Right ventricle myocardium inferior (tissue), 1 donor: ENCODE measurements at regions not wholly inside any gene's neighbourhood (a gene's known extent, or its start where the extent isn't known, plus 50 kb on each side); places are given as distances from the start of the nearest gene placed in this dataset.
"Not testable (repeated sequence)": the region's sequence is repeated elsewhere in the genome, so short reads cannot be mapped to it uniquely, and the experiment has no call there.

ENCODE experiments used
- ATAC-seq: fragments of 200-7000 bp; cut with Tn5 transposase; one replicate; pipeline ENCODE4 v1.9.1; 2020; ENCODE audit warnings: mild to moderate bottlenecking, moderate library complexity
- DNase-seq: peaks from one replicate; pipeline ENCODE4 v3.0.0; 2021; ENCODE audit errors: missing footprints
- intact Hi-C: fragments of 100-400 bp; cut with DNase I; formaldehyde crosslinking; loops from one replicate; pipeline ENCODE4 v1.11.0; 2022
- donor health status: DM: no; HTN: yes; CAD: no; lungs with severe emphysema.

DNA sequence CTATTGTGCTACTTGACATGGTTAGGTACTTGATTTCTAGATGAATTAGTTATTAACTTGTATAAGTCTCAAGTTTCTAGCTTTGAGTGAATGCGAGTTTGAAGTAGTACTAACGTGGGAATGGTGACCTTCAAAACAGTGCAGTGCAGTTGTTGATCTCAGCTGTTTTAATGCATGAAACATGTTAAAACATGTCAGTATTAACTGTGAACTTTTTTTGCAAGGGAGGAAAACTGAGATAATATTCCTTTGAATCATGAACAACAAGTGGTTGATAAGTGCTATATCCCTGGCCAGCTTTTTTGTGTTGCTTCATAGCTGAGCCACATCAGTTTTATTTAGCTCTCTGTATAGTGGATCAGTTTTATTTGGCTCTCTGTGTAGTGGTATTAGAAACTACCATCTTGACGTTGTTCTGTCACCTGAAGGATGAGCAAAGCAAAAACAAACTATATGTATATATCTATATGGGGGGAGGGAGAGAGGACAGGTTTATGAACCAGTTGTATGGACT lies 133.1 kb upstream of the PRSS12 start:
- intact Hi-C loops, ATAC-seq, DNase-seq: not testable (repeated sequence)

DNA sequence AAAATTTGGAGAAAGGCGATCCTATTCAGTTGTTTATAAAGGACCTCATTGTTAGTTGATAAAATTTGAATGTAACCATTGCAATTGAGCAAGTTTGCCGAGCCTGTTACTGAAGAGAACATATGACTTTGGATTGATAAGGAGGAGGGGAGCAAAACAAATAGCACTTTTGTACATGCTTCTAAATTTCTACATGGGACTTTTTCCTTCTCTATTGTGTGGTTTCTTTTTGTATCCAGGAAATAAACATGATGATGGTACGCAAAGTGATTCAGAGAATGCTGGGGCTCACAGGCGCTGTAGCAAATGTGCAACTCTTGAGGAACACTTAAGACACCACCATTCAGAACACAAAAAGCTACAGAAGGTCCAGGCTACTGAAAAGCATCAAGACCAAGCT lies 140.2 kb upstream of the PRSS12 start:
- intact Hi-C loops, ATAC-seq, DNase-seq: not testable (repeated sequence)

DNA sequence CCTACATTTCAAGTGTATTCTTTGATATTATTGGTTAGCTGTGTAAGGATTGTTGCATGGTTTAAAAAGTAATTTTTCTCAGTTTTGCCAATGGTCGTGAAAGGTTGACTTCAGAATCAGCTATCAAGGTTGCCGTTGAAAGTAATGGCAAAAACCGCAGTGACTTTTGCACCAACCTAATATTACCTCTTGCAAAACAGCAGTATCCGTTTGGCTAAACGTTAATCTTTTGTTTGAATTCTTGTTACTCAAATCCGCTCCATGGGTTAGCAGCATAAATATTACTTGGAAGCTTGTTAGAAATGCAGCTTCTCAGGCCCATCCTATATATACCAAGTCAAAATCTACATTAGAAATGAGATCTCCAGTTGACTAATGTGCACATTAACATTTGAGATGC lies 141.6 kb upstream of the PRSS12 start:
- intact Hi-C loops, ATAC-seq: not testable (repeated sequence)

DNA sequence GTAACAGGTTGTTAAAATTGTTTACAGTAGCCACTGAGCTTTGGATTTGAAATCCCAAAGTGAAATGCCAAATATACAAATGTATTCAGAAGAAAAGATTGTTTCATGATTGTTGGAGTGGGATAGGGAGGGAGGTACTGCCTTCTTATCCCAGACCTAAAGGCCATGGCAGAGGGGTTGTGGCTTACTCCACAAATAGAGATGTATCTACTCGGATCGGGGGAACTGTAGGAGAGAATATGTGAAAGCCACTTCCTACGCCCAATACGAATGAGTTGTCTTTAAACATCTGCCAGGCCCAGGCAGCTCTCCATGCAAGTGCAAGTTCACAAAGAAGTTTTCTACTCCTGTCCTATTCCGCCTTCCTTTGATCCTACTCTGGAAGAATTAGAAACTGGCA lies 150.2 kb upstream of the PRSS12 start:
- intact Hi-C loops, ATAC-seq, DNase-seq: not testable (repeated sequence)

More for the DNA sequence above, 141.6 kb upstream of the PRSS12 start:
- DNase-seq, result not testable (repeated sequence)

DNA sequence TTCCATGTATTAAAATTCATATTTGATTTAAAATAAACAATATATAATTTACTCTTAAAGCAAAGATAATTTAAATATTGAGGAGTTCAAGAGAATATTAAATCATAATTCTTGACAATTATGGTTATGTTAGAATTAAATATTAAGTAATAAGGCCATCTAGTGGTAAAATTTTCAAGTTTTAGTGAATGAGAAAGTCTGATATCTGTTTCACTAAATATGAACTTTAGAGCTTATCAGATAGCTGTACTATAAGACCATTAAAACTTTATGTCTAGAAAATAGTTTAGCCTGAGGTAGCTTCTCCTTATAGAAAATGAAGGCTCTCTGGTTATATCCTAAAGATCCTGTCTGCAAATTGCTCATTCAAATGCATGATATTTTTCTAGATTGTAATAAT lies 152.1 kb upstream of the PRSS12 start:
- intact Hi-C loops, ATAC-seq, DNase-seq: not testable (repeated sequence)

DNA sequence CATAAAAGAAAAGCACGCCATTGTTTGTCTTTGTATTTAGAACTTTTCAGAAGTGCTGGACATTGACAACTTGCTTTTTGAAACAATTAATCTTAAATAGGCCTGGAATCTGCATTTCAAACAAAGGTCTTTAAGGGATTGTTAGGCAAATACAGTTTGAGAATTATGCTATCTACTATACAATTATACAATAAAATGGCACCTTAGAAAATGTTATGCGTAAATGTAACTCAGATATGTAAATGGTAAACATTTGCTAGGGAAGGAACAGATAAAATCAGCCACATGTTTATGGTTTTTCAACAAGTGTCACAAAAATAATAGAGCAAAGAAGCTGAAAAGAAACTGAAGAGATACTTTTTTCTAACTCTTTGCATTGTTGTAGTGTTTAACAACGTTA lies 152.7 kb upstream of the PRSS12 start:
- ATAC-seq, intact Hi-C loops, DNase-seq: not testable (repeated sequence)

DNA sequence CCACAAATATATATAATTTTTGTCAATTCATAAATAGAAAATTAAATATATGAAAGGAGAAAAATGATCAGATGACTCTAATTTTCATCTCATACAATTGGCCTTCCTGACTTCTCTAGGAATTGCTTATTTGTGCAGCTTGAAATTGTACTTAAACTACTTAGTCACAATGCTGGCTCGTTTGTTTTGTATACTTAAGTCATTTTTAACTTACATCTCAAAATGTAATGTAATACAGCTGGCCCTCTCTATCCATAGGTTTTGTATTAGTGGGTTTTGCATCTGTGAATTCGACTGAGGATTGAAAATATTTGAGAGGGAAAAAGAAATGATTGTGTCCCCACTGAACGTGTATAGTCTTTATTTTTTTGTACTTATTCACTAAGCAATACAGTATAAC lies 160.1 kb upstream of the PRSS12 start:
- intact Hi-C loops, ATAC-seq: not testable (repeated sequence)

DNA sequence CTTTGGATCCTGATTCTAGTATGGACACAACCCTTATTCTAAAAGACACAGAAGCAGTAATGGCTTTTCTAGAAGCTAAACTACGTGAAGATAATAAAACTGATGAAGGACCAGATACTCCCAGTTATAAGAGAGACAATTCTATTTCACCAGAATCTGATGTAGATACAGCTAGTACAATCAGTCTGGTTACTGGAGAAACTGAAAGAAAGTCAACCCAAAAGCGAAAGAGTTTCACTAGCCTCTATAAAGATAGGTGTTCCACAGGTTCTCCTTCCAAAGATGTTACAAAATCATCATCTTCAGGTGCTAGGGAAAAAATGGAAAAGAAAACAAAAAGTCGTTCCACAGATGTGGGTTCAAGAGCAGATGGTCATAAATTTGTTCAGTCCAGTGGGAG lies 161.5 kb upstream of the PRSS12 start:
- intact Hi-C loops, ATAC-seq, DNase-seq: not testable (repeated sequence)

More for the DNA sequence above, 160.1 kb upstream of the PRSS12 start:
- not testable (repeated sequence) for DNase-seq

DNA sequence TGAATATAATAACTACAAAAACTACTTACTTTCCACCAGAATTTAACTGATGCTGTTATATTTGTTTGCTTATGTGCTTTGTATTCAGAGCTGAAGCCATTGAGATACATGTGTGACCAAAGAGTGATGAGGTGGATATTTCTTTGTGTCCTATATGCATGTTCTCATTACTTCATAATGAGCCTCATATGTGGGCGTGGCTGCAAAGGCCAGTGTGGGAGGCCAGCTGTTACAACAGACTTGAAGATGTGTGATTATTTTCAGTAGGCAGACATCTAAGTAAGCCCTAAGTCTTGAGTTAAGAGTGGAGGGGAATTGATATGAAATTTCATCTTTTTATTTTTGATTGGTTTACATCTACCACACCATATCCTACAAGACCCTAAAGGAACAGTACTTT lies 163.3 kb upstream of the PRSS12 start:
- ATAC-seq, intact Hi-C loops, DNase-seq: not testable (repeated sequence)

DNA sequence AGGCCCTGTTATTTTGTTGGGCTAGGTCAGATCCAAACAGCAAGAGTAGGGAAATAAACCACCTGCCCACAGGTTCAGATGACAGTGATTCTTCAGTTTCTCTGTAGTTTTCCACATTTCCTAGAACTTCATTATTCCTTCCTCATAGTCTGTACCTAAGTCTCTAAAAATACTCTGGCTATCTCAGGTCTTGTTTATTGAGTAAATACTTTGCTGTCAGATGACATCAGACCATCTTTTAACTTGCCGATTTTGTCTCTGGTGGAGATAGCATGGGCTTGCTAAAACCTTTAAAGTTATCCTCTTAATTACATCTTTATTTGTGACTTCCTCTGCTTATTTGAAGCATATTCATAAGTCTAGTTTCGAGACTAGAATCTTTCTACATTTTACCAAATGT lies 155.1 kb upstream of the METTL14 start:
- intact Hi-C loops, ATAC-seq, DNase-seq: not testable (repeated sequence)

DNA sequence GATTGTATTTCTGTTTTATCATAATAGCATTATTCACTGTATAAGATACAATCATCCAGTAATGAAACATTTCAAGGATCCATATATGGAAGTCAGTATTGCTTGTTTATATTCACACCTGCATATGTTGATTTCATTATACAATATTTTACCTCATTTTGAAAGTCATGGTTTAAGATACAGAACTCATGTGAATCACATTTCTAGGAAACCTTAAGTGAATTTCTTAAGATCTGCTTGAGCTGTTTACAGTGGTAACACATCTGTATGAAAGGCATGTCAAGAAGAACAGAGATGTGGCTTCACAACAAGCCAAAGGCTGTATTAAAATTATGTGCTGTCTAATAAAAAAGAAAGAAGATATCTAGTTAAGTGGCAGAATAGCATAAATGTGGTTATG lies 153.2 kb upstream of the METTL14 start:
- DNase-seq, intact Hi-C loops, ATAC-seq: not testable (repeated sequence)

DNA sequence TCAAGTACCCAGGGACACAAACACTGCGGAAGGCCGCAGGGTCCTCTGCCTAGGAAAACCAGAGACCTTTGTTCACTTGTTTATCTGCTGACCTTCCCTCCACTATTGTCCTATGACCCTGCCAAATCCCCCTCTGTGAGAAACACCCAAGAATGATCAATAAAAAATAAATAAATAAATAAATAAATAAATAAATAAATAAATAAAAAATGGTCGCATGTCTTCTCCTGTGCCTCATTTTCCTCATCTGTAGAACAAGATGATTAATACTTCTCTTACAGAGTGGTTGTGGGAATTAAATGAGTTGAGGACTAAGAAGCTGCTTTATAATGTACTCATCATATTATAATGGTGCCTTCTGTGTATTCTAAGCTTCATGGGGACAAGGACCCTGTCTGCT lies 149.4 kb upstream of the METTL14 start:
- DNase-seq, intact Hi-C loops, ATAC-seq: not testable (repeated sequence)

DNA sequence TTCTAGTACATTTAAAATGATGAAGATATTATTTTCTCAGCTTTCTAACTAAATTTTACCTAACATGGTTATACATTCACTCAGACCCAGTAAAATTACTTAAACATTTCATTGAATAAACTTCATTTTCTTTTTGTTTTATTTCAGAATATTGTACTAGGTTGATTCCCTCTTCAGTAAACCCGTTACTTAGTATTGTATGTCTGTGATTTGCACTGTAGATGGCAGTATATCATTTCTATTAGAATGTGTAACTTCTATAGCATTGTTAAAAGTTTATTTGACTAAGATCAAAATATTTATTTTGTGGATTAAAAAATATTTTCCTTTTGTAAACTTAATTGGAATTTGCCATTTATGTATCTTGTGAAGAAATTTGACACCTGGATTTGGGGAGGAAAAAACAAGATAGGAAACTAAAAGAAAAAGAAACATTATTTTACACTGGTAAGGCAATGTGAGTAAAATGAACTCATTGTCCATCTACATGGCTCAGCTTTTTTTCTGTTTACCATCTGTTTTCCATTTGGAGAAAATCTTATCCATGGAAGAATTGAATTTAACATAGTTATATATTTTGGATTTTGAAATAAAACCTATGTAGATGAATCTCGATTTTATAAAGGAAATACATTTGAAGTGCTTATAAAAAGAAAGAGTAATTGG lies 145.6 kb upstream of the METTL14 start:
- ATAC-seq, result peak; percentile 63
- intact Hi-C loops, DNase-seq: not testable (repeated sequence)

DNA sequence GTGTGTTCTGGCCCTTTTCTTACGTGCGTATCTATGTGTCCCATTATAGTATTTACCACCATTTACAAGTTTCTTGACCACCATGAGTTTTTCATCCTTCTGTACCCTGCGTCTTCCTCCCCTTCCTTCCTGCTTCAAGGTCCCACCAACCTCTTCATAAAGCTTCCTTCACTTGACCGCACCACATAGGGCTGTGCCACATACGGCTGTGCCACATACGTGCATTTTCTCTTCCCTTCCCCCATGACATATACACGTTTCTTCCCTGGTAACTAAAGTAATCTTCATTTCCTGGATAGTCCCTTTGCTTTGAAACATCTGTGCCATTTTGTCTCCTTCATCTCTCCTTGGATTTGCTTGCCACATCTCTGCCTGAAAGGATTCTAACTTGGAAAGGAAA lies 128.6 kb upstream of the METTL14 start:
- DNase-seq, intact Hi-C loops, ATAC-seq: not testable (repeated sequence)

DNA sequence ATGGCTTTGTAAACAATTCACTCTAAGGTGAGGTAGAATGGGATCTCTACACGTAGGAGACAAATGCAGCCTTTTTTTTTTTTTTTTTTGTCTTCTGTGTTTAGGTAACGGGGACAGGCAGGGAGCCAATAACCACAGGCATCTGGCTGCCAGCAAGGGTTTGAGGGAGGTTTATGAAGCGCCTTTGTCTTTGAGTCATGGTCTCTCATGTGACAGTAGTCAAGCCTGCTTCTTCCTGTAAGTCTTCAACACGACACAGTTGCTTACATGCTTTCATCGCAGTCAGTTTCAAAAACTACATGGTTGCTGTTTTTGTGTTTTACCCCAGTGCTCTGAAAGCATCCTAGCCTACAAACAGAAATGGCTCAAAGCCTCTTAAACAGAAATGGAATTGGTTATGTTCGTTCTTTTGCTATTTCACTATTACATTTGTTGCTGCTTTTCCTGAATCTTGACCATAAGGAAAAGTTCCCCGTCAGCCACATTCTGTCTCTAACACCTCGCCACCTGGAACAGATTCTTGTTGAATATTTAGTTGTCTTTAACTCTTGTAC lies 127.8 kb upstream of the METTL14 start:
- ATAC-seq, result no peak
- intact Hi-C loops, result no loop called here
- no peak for DNase-seq

DNA sequence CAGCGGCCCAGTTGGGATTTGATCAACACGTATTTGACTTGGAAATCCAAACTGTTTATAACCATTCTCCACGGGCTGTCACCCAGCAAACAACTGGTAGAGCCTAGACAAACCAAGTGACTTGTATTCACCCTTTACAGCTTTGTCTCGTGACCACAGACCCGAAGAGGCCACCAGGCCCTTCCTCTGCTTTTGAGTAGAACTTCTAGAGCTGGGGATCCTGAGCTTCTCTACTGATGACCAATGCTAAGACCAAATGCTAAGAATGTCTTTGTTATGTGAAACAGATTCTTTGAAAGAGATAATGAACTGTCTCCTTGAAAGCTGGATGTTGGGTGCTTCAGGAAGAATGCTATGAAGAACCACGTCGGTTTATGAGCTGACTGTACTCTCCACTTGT lies 127.0 kb upstream of the METTL14 start:
- ATAC-seq, intact Hi-C loops, DNase-seq: not testable (repeated sequence)

DNA sequence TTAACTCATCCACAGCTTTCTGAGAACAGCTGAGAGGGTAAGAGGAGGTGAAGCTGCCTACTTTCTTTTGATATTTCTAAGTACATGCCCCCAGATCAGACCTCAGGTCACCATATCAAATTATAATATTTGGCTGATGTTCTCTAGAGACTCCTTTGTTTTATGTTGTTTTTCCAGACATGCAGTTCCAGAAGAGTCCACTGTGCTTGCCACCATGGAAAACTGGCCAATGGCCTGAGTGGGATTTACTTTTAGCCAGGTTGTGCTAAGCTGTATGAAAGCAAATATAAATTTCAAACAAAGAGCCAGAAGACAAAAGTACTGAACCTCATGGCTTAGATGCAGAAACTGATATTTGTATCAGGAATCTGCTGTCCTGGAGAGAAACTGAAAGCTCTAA lies 123.6 kb upstream of the METTL14 start:
- intact Hi-C loops, ATAC-seq, DNase-seq: not testable (repeated sequence)

DNA sequence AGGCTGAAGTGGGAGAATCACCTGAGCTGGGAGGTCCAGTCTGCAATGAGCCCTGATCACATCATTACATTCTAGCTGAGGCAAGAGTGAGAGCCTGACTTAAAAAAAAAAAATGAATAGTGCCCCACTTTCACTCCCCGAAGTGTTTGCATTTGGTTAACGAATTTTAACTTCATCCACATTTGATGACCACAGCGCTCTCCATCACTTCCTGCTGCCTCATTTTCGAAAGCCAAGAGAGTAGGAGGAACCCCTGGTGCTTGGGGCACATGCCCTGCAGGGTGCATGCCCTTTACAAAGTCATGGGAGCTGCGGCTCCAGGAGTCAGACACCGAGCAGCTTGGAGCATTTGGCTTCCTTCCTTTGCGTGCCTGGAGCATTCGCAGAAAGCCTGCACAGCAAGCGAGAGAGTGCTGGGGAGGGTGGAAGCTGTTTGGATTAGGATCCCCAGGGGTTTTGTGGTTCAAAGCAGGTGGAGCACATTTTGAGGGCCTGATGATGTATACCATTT lies 119.1 kb upstream of the METTL14 start:
- ATAC-seq, result peak; percentile 57
- DNase-seq, intact Hi-C loops: not testable (repeated sequence)

DNA sequence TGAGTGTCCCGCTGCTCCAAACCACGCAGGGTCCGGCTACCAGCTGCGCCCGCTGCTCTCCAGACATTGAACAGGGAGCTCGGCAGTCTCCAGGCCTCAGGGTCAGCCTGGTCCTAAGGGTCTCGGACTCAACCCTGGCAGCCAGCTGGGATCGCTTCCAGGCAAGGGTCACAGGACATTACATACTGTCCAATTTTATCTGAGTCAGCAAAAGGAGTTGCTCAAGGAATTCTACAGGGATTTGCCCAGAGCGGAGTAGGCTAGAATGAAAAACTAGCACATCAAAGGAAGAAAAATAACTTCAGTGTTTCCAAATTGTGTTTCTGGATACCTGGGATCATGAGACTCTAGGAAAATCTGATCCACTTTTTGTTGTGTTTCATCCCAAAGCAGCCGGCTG lies 112.2 kb upstream of the METTL14 start:
- DNase-seq, ATAC-seq, intact Hi-C loops: not testable (repeated sequence)
